ENCODE measurements at regions not wholly inside any gene's neighbourhood (a gene's known extent, or its start where the extent isn't known, plus 50 kb on each side); places are given as distances from the start of the nearest gene placed in this dataset.

DNA sequence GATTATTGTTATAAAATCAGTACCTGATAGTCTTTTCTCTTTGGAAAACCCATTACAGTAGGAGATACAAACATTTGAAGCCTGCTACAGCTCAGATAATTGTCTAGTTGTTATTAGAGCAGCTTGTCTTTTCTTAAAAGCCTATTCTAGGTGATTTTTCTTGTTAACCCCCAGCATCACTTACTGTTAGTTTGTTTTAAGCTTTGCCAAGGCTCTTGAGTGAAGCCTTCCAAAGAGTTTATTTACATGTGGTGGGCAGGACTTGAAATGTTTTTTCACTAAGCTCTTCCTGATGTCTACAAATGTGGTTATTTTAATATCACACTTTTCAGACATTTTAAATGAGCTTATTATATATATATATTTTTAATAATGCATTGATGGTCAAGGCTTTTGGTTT, 791.3 kb downstream of the PLCL1 start:
- Histone ChIP-seq H3K9me3 (ENCODE audit: control extremely low read depth in 1 of 3, control insufficient read depth in 2 of 3, insufficient read depth in 1 of 3, low read length in 2 of 3) (no peaks in the 10 kb centered on the region), H3K27me3 (replicated peaks in 1 of 4; ENCODE audit: control extremely low read depth in 1 of 4, control insufficient read depth in 3 of 4, insufficient read depth in 4 of 4, low read length in 3 of 4) (no peaks in the 10 kb centered on the region), H3K36me3 (replicated peaks in 1 of 2; ENCODE audit: control extremely low read depth in 1 of 2, control insufficient read depth in 1 of 2, extremely low read depth in 1 of 2, insufficient read depth in 2 of 2, low read length in 1 of 2) (no peaks in the 10 kb centered on the region), H3K9ac (ENCODE audit: low read length) (no peak overlapping the region), H2AFZ (ENCODE audit: insufficient read depth, low read depth, low read length, poor library complexity, severe bottlenecking) (no peak overlapping the region), H3K79me2 (ENCODE audit: control insufficient read depth, insufficient read depth, low read length) (no peaks in the 10 kb centered on the region), H3K4me3 (ENCODE audit: control extremely low read depth in 1 of 5, extremely low read depth in 1 of 5, insufficient read depth in 1 of 5, low read depth in 2 of 5, low read length in 4 of 5) (no peak overlapping the region), H3K4me1 (ENCODE audit: control insufficient read depth in 2 of 2, insufficient read depth in 2 of 2, low read length in 2 of 2) (no peaks in the 10 kb centered on the region), H4K20me1 (ENCODE audit: control insufficient read depth, insufficient read depth, low read length, poor library complexity, severe bottlenecking) (no peaks in the 10 kb centered on the region), H3K4me2 (replicated peaks; ENCODE audit: low read depth, low read length, poor library complexity, severe bottlenecking) (no peak overlapping the region), H3K27ac (ENCODE audit: low read length in 2 of 2) (no peak overlapping the region)
- POLR2A ChIA-PET = no interaction called here
- DNase-seq (no peak), ATAC-seq (ENCODE audit: low read depth) (no peak)
- TF ChIP-seq EZH2 (IDR thresholded peaks at IDR 0.05; ENCODE audit: borderline replicate concordance, insufficient read depth, low read depth, low read length, poor library complexity, severe bottlenecking) = no peak
- TF ChIP-seq, protein P1, sequence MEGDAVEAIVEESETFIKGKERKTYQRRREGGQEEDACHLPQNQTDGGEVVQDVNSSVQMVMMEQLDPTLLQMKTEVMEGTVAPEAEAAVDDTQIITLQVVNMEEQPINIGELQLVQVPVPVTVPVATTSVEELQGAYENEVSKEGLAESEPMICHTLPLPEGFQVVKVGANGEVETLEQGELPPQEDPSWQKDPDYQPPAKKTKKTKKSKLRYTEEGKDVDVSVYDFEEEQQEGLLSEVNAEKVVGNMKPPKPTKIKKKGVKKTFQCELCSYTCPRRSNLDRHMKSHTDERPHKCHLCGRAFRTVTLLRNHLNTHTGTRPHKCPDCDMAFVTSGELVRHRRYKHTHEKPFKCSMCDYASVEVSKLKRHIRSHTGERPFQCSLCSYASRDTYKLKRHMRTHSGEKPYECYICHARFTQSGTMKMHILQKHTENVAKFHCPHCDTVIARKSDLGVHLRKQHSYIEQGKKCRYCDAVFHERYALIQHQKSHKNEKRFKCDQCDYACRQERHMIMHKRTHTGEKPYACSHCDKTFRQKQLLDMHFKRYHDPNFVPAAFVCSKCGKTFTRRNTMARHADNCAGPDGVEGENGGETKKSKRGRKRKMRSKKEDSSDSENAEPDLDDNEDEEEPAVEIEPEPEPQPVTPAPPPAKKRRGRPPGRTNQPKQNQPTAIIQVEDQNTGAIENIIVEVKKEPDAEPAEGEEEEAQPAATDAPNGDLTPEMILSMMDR (IDR thresholded peaks at IDR 0.05) = no peak
- Mint-ChIP-seq H3K4me3 (no peak overlapping the region), H3K4me1 (no peaks in the 10 kb centered on the region), H3K27me3 (no peaks in the 10 kb centered on the region), H3K9me3 (ENCODE audit: insufficient read depth) (no peaks in the 10 kb centered on the region), H3K27ac (no peak overlapping the region)
- intact Hi-C loops (cut with micrococcal nuclease) = no loop called here
- CTCF ChIA-PET = no interaction called here

DNA sequence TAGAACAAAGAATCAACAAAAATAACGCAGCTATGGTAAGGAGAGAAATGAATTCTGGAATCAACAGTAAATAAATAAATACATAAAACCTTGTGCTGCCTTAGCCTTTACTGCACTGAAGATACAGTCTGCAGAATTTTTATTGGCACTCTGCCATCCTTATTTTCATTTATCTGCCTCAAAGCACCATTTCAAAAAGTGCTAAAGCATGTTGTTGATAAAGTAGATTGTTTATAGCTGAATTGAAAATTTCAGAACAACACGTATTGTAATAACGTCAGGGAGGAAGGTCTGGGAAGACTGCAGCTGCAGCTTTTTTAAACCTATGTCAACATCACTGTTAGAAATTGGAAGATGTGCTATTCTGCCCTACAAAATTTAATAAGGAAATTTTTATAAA, 787.2 kb downstream of the PLCL1 start:
- no peaks in the 10 kb centered on the region for H3K79me2 ChIP-seq (ENCODE audit: control insufficient read depth, insufficient read depth, low read length)
- Mint-ChIP-seq H3K4me3 (no peak overlapping the region), H3K4me1 (no peaks in the 10 kb centered on the region), H3K9me3 (ENCODE audit: insufficient read depth) (no peaks in the 10 kb centered on the region), H3K27me3 (no peaks in the 10 kb centered on the region), H3K27ac (no peak overlapping the region)
- ATAC-seq (ENCODE audit: low read depth) (no peak), DNase-seq (no peak)
- H3K4me3 ChIP-seq (ENCODE audit: control extremely low read depth in 1 of 5, extremely low read depth in 1 of 5, insufficient read depth in 1 of 5, low read depth in 2 of 5, low read length in 4 of 5) = no peak overlapping the region
- H3K27me3 ChIP-seq (replicated peaks in 1 of 4; ENCODE audit: control extremely low read depth in 1 of 4, control insufficient read depth in 3 of 4, insufficient read depth in 4 of 4, low read length in 3 of 4) = no peaks in the 10 kb centered on the region
- no peak overlapping the region for H3K4me2 ChIP-seq (replicated peaks; ENCODE audit: low read depth, low read length, poor library complexity, severe bottlenecking)
- TF ChIP-seq, protein P1 (IDR thresholded peaks at IDR 0.05) = no peak
- no peak for TF ChIP-seq EZH2 (IDR thresholded peaks at IDR 0.05; ENCODE audit: borderline replicate concordance, insufficient read depth, low read depth, low read length, poor library complexity, severe bottlenecking)
- POLR2A ChIA-PET = no interaction called here
- no CpG with 5 or more reads among the region's 3 CpGs for WGBS (ENCODE audit: insufficient coverage)
- no peaks in the 10 kb centered on the region for H3K36me3 ChIP-seq (replicated peaks in 1 of 2; ENCODE audit: control extremely low read depth in 1 of 2, control insufficient read depth in 1 of 2, extremely low read depth in 1 of 2, insufficient read depth in 2 of 2, low read length in 1 of 2)
- intact Hi-C loops (cut with micrococcal nuclease) = no loop called here
- H3K9me3 ChIP-seq (ENCODE audit: control extremely low read depth in 1 of 3, control insufficient read depth in 2 of 3, insufficient read depth in 1 of 3, low read length in 2 of 3) = no peaks in the 10 kb centered on the region
- no peak overlapping the region for H3K9ac ChIP-seq (ENCODE audit: low read length)
- no peaks in the 10 kb centered on the region for H3K4me1 ChIP-seq (ENCODE audit: control insufficient read depth in 2 of 2, insufficient read depth in 2 of 2, low read length in 2 of 2)
- no peak overlapping the region for H3K27ac ChIP-seq (ENCODE audit: low read length in 2 of 2)
- no peak overlapping the region for H2AFZ ChIP-seq (ENCODE audit: insufficient read depth, low read depth, low read length, poor library complexity, severe bottlenecking)
- H4K20me1 ChIP-seq (ENCODE audit: control insufficient read depth, insufficient read depth, low read length, poor library complexity, severe bottlenecking) = no peaks in the 10 kb centered on the region
- CTCF ChIA-PET = interaction anchor here (0.6 kb wide), 1 partner anchor 747 kb away, joined by 3 read pairs; no protein-coding TSS in a partner anchor
